ENCODE measurements at regions not wholly inside any gene's neighbourhood (a gene's known extent, or its start where the extent isn't known, plus 50 kb on each side); places are given as distances from the start of the nearest gene placed in this dataset.

DNA sequence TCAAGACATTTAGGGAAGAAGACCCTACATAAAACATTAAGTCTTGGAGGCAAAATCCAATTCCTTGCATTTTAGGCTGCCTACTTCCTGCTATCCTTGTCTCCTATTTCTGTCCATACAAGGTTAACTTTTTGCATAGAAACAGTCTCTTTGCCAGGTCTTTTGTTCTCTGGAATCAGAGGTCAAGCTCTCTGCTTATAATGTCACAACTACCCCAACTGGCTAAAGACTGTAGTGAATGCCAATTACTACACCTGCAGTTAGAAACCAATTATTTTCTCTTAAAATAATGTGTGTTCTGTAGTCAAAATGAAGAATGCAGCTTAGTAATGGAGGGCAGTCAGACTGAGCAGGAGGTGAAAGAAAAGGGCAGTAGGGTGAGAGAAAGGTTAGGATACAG lies 856.2 kb downstream of the TUSC7 start:
- TF ChIP-seq, protein P1, sequence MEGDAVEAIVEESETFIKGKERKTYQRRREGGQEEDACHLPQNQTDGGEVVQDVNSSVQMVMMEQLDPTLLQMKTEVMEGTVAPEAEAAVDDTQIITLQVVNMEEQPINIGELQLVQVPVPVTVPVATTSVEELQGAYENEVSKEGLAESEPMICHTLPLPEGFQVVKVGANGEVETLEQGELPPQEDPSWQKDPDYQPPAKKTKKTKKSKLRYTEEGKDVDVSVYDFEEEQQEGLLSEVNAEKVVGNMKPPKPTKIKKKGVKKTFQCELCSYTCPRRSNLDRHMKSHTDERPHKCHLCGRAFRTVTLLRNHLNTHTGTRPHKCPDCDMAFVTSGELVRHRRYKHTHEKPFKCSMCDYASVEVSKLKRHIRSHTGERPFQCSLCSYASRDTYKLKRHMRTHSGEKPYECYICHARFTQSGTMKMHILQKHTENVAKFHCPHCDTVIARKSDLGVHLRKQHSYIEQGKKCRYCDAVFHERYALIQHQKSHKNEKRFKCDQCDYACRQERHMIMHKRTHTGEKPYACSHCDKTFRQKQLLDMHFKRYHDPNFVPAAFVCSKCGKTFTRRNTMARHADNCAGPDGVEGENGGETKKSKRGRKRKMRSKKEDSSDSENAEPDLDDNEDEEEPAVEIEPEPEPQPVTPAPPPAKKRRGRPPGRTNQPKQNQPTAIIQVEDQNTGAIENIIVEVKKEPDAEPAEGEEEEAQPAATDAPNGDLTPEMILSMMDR (conservative IDR thresholded peaks at IDR 0.05; ENCODE audit: low read depth in 2 of 2), result no peak
- TF ChIP-seq EZH2phosphoT487 (IDR thresholded peaks at IDR 0.05; ENCODE audit: unreplicated experiment) (no peak), POLR2AphosphoS5 (IDR thresholded peaks at IDR 0.05; ENCODE audit: low read depth) (no peak), EZH2 (IDR thresholded peaks at IDR 0.05; ENCODE audit: low read depth, unreplicated experiment) (no peak), NANOG (IDR thresholded peaks at IDR 0.05; ENCODE audit: borderline replicate concordance) (no peak)
- TF ChIP-seq, protein P2, sequence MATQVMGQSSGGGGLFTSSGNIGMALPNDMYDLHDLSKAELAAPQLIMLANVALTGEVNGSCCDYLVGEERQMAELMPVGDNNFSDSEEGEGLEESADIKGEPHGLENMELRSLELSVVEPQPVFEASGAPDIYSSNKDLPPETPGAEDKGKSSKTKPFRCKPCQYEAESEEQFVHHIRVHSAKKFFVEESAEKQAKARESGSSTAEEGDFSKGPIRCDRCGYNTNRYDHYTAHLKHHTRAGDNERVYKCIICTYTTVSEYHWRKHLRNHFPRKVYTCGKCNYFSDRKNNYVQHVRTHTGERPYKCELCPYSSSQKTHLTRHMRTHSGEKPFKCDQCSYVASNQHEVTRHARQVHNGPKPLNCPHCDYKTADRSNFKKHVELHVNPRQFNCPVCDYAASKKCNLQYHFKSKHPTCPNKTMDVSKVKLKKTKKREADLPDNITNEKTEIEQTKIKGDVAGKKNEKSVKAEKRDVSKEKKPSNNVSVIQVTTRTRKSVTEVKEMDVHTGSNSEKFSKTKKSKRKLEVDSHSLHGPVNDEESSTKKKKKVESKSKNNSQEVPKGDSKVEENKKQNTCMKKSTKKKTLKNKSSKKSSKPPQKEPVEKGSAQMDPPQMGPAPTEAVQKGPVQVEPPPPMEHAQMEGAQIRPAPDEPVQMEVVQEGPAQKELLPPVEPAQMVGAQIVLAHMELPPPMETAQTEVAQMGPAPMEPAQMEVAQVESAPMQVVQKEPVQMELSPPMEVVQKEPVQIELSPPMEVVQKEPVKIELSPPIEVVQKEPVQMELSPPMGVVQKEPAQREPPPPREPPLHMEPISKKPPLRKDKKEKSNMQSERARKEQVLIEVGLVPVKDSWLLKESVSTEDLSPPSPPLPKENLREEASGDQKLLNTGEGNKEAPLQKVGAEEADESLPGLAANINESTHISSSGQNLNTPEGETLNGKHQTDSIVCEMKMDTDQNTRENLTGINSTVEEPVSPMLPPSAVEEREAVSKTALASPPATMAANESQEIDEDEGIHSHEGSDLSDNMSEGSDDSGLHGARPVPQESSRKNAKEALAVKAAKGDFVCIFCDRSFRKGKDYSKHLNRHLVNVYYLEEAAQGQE (IDR thresholded peaks at IDR 0.05; ENCODE audit: unreplicated experiment), result no peak

Data from GM23338 (cell line).